SK-N-SH (cell line): ENCODE measurements at regions not wholly inside any gene's neighbourhood (a gene's known extent, or its start where the extent isn't known, plus 50 kb on each side); places are given as distances from the start of the nearest gene placed in this dataset.

Experiments used
- POLR2AphosphoS5 ChIP-seq: IDR thresholded peaks from 2 replicates; pipeline ENCODE4 v1.6.1; 2012; ENCODE audit warnings: low read depth, low read length
- TF ChIP-seq, protein P1 (sequence below): fragments of 200-600 bp; sonication (generic); IDR thresholded peaks from 2 replicates; pipeline ENCODE4 v1.6.1; 2017; ENCODE audit warnings: antibody characterized with exemption, mild to moderate bottlenecking, moderate library complexity

DNA sequence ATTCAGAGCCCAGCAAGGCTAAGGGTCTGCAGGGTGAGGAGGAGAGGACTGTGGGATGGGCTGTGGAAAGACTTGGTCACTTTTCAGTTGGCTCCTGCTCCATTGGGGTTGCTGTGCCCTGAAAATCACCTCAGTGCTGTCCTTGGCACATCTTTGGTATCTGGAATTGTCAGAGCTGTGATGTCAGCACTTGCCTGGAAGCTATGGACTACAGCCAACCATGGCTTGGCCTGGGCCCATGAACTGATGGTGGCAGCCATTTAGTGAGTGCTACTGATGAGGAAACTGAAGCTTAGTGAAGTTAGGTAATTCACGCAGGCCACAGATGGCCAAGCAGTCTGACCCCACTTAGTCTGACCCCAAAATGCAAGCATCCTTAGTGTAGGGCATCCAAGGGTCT is 121.8 kb upstream of the SERPINE2 start:
- TF ChIP-seq, protein P1, sequence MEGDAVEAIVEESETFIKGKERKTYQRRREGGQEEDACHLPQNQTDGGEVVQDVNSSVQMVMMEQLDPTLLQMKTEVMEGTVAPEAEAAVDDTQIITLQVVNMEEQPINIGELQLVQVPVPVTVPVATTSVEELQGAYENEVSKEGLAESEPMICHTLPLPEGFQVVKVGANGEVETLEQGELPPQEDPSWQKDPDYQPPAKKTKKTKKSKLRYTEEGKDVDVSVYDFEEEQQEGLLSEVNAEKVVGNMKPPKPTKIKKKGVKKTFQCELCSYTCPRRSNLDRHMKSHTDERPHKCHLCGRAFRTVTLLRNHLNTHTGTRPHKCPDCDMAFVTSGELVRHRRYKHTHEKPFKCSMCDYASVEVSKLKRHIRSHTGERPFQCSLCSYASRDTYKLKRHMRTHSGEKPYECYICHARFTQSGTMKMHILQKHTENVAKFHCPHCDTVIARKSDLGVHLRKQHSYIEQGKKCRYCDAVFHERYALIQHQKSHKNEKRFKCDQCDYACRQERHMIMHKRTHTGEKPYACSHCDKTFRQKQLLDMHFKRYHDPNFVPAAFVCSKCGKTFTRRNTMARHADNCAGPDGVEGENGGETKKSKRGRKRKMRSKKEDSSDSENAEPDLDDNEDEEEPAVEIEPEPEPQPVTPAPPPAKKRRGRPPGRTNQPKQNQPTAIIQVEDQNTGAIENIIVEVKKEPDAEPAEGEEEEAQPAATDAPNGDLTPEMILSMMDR, result no peak
- no peak for TF ChIP-seq POLR2AphosphoS5
